ENCODE measurements at regions not wholly inside any gene's neighbourhood (a gene's known extent, or its start where the extent isn't known, plus 50 kb on each side); places are given as distances from the start of the nearest gene placed in this dataset.

- Mint-ChIP-seq H3K36me3 (ENCODE audit: unreplicated experiment) (peaks cover 2% of the 10 kb centered on the region), H3K4me1 (ENCODE audit: unreplicated experiment) (peaks cover 12% of the 10 kb centered on the region), H3K4me3 (ENCODE audit: unreplicated experiment) (no peak overlapping the region), H3K27ac (ENCODE audit: unreplicated experiment) (no peak overlapping the region), H3K9me3 (ENCODE audit: unreplicated experiment) (no peaks in the 10 kb centered on the region), H3K27me3 (ENCODE audit: unreplicated experiment) (no peaks in the 10 kb centered on the region)
- TF ChIP-seq CTCF (IDR thresholded peaks at IDR 0.05), result no peak
- DNase-seq (ENCODE audit: extremely low spot score, unreplicated experiment), result no peak
Observed at GRCh38 chr4:117814277-117815246, 219.7 kb upstream of the NDST3 start.

DNA sequence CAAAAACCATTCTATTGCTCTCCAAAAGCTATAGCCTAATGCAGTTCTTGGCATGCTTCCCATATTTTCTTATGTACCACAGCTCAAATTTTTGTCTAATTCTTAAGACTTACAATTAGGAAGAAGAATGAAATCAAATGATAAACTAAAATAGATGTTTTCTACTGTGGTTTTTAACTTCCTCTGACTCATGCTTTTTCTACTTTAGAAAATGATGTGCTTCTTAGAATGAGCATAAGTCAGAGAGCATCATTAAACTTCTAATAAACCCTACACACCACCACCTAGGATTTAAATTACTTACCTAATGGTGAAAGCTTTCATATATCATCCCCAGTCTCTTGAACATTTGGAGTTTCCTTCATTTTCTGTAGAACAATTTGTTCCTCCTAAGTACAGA, 217.0 kb upstream of the NDST3 start:
- DNase-seq (ENCODE audit: extremely low spot score, unreplicated experiment), result no peak
- TF ChIP-seq CTCF (IDR thresholded peaks at IDR 0.05), result no peak
- Mint-ChIP-seq H3K36me3 (ENCODE audit: unreplicated experiment) (no peaks in the 10 kb centered on the region), H3K4me1 (ENCODE audit: unreplicated experiment) (peaks cover 12% of the 10 kb centered on the region), H3K27me3 (ENCODE audit: unreplicated experiment) (no peaks in the 10 kb centered on the region), H3K4me3 (ENCODE audit: unreplicated experiment) (no peak overlapping the region), H3K9me3 (ENCODE audit: unreplicated experiment) (no peaks in the 10 kb centered on the region), H3K27ac (ENCODE audit: unreplicated experiment) (no peak overlapping the region)

DNA sequence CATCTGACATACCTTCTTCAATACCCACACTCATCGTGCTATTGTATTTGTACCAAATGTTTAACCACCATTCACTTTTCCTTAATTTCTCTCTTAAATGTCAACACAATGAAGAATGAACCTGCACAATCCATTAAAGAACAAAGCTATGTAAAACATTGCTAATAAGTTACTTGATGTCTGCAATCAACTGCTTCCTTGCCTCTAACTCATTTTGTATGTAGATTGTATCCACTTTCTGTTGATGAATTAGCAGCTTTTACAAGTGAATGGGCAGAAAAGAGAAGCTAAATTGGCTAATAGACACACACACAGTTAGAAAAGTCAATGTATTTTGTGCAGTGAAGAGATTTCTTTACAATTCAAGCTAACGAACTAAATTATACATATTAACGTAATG, 212.5 kb upstream of the NDST3 start:
- Mint-ChIP-seq H3K4me1 (ENCODE audit: unreplicated experiment) (peaks cover 4% of the 10 kb centered on the region), H3K27me3 (ENCODE audit: unreplicated experiment) (no peaks in the 10 kb centered on the region), H3K36me3 (ENCODE audit: unreplicated experiment) (no peaks in the 10 kb centered on the region), H3K9me3 (ENCODE audit: unreplicated experiment) (no peaks in the 10 kb centered on the region), H3K4me3 (ENCODE audit: unreplicated experiment) (no peak overlapping the region), H3K27ac (ENCODE audit: unreplicated experiment) (no peak overlapping the region)
- no peak for TF ChIP-seq CTCF (IDR thresholded peaks at IDR 0.05)
- no peak for DNase-seq (ENCODE audit: extremely low spot score, unreplicated experiment)

DNA sequence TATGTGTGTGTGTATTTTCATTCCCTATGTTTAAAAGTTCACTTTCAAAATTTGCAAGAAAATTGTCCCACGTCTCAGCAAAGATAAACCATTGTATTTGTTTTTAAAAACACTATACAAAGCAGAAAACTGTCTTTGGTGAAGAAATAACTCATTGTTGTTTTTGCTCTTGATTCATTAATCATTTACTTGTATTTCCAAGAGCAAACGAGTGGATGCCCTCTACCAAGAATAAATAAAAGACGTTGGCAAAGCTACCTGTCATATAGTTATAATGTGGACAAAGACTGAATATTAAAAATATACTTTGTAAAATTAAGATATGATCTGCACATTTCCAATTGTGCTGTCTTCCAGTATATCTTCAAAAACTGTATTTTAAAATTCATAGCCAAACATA, 210.9 kb upstream of the NDST3 start:
- Mint-ChIP-seq H3K4me1 (ENCODE audit: unreplicated experiment) (no peaks in the 10 kb centered on the region), H3K4me3 (ENCODE audit: unreplicated experiment) (no peak overlapping the region), H3K27ac (ENCODE audit: unreplicated experiment) (no peak overlapping the region), H3K9me3 (ENCODE audit: unreplicated experiment) (no peaks in the 10 kb centered on the region), H3K36me3 (ENCODE audit: unreplicated experiment) (no peaks in the 10 kb centered on the region), H3K27me3 (ENCODE audit: unreplicated experiment) (no peaks in the 10 kb centered on the region)
- DNase-seq (ENCODE audit: extremely low spot score, unreplicated experiment), result no peak
- no peak for TF ChIP-seq CTCF (IDR thresholded peaks at IDR 0.05)

GRCh38 chr4:117825600-117825999, 208.7 kb upstream of the NDST3 start:
- H3K36me3 Mint-ChIP-seq (ENCODE audit: unreplicated experiment), result no peaks in the 10 kb centered on the region
- no peaks in the 10 kb centered on the region for H3K4me1 Mint-ChIP-seq (ENCODE audit: unreplicated experiment)
- no peaks in the 10 kb centered on the region for H3K27me3 Mint-ChIP-seq (ENCODE audit: unreplicated experiment)
- no peak overlapping the region for H3K4me3 Mint-ChIP-seq (ENCODE audit: unreplicated experiment)
- TF ChIP-seq CTCF (IDR thresholded peaks at IDR 0.05), result no peak
- H3K9me3 Mint-ChIP-seq (ENCODE audit: unreplicated experiment), result no peaks in the 10 kb centered on the region
- no peak for DNase-seq (ENCODE audit: extremely low spot score, unreplicated experiment)
- H3K27ac Mint-ChIP-seq (ENCODE audit: unreplicated experiment), result no peak overlapping the region
